ENCODE measurements at regions not wholly inside any gene's neighbourhood (a gene's known extent, or its start where the extent isn't known, plus 50 kb on each side); places are given as distances from the start of the nearest gene placed in this dataset.

GRCh38 chr4:163959932-163960331 is 465.4 kb downstream of the TMA16 start:
- Histone ChIP-seq H3K27me3 (no peaks in the 10 kb centered on the region), H3K27ac (no peak overlapping the region), H3K4me1 (no peaks in the 10 kb centered on the region), H3K4me3 (no peak overlapping the region), H3K9me3 (no peaks in the 10 kb centered on the region), H3K36me3 (no peaks in the 10 kb centered on the region)
- no peak for DNase-seq (ENCODE audit: low spot score in 2 of 2)
- TF ChIP-seq POLR2AphosphoS5 (IDR thresholded peaks at IDR 0.05) = no peak
- TF ChIP-seq, protein P1, sequence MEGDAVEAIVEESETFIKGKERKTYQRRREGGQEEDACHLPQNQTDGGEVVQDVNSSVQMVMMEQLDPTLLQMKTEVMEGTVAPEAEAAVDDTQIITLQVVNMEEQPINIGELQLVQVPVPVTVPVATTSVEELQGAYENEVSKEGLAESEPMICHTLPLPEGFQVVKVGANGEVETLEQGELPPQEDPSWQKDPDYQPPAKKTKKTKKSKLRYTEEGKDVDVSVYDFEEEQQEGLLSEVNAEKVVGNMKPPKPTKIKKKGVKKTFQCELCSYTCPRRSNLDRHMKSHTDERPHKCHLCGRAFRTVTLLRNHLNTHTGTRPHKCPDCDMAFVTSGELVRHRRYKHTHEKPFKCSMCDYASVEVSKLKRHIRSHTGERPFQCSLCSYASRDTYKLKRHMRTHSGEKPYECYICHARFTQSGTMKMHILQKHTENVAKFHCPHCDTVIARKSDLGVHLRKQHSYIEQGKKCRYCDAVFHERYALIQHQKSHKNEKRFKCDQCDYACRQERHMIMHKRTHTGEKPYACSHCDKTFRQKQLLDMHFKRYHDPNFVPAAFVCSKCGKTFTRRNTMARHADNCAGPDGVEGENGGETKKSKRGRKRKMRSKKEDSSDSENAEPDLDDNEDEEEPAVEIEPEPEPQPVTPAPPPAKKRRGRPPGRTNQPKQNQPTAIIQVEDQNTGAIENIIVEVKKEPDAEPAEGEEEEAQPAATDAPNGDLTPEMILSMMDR (IDR thresholded peaks at IDR 0.05) = no peak
- no peak for TF ChIP-seq POLR2A (IDR thresholded peaks at IDR 0.05)
- intact Hi-C loops (cut with DNase I; ENCODE audit: low total_unique reads) = no loop called here

DNA sequence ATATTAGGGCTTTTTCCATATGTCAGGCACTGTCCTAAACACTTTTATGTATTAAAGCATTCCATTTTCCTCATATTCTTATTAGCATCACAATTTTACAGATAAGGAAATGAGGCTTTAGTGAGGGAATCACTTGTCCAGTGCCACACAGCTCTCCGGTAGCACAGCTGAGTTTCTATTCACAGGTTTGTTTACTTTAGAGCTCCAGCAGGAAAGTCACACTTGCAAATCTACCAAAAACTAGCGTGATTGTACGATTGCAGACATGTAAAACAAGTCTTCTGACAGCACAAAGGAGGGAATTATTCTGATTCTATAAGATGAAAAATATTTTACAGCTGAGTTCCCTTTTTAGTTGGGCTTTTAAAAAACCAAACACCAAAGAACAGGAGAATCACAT is 472.1 kb downstream of the TMA16 start:
- TF ChIP-seq POLR2AphosphoS5 (IDR thresholded peaks at IDR 0.05) = no peak
- no peak for TF ChIP-seq POLR2A (IDR thresholded peaks at IDR 0.05)
- TF ChIP-seq, protein P1 (IDR thresholded peaks at IDR 0.05) = no peak
- Histone ChIP-seq H3K36me3 (no peaks in the 10 kb centered on the region), H3K9me3 (no peaks in the 10 kb centered on the region), H3K27ac (no peak overlapping the region), H3K4me3 (no peak overlapping the region), H3K27me3 (no peaks in the 10 kb centered on the region), H3K4me1 (no peaks in the 10 kb centered on the region)
- no peak for DNase-seq (ENCODE audit: low spot score in 2 of 2)
- intact Hi-C loops (cut with DNase I; ENCODE audit: low total_unique reads) = no loop called here

GRCh38 chr4:163967263-163967662 is 472.8 kb downstream of the TMA16 start:
- TF ChIP-seq POLR2AphosphoS5 (IDR thresholded peaks at IDR 0.05) (no peak), POLR2A (IDR thresholded peaks at IDR 0.05) (no peak)
- TF ChIP-seq, protein P1 (IDR thresholded peaks at IDR 0.05) = no peak
- no peak for DNase-seq (ENCODE audit: low spot score in 2 of 2)
- no peaks in the 10 kb centered on the region for H3K4me1 ChIP-seq
- H3K27me3 ChIP-seq = no peaks in the 10 kb centered on the region
- H3K36me3 ChIP-seq = no peaks in the 10 kb centered on the region
- H3K4me3 ChIP-seq = no peak overlapping the region
- no peaks in the 10 kb centered on the region for H3K9me3 ChIP-seq
- intact Hi-C loops (cut with DNase I; ENCODE audit: low total_unique reads) = no loop called here
- H3K27ac ChIP-seq = no peak overlapping the region

DNA sequence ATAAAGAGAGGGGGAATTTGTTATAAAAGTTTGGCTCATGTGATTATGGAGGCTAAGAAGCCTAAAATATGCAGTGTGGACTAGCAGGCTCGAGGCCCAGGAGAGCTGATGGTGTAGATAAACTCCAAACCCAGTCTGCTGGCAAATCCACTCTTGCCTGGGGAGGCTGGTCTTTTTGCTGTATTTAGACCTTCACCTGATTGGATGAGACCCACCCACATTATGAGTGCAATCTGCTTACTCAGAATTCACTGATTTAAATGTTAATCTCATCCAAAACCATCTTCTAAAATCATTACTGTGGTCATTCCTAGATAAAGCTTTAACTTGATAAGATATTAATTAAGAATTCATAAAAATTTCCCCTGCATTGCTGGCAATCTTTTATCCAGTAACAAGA is 473.2 kb downstream of the TMA16 start:
- Histone ChIP-seq H3K36me3 (no peaks in the 10 kb centered on the region), H3K4me1 (no peaks in the 10 kb centered on the region), H3K4me3 (no peak overlapping the region), H3K27ac (no peak overlapping the region), H3K9me3 (no peaks in the 10 kb centered on the region), H3K27me3 (no peaks in the 10 kb centered on the region)
- TF ChIP-seq, protein P1 (IDR thresholded peaks at IDR 0.05) = no peak
- no peak for TF ChIP-seq POLR2A (IDR thresholded peaks at IDR 0.05)
- no peak for TF ChIP-seq POLR2AphosphoS5 (IDR thresholded peaks at IDR 0.05)
- intact Hi-C loops (cut with DNase I; ENCODE audit: low total_unique reads) = no loop called here
- DNase-seq (ENCODE audit: low spot score in 2 of 2) = no peak

- intact Hi-C loops (cut with DNase I; ENCODE audit: low total_unique reads) = no loop called here
- no peaks in the 10 kb centered on the region for H3K9me3 ChIP-seq
- no peak overlapping the region for H3K4me3 ChIP-seq
- H3K4me1 ChIP-seq = no peaks in the 10 kb centered on the region
- H3K36me3 ChIP-seq = no peaks in the 10 kb centered on the region
- DNase-seq (ENCODE audit: low spot score in 2 of 2) = no peak
- TF ChIP-seq POLR2A (IDR thresholded peaks at IDR 0.05) = no peak
- TF ChIP-seq POLR2AphosphoS5 (IDR thresholded peaks at IDR 0.05) = no peak
- TF ChIP-seq, protein P1 (IDR thresholded peaks at IDR 0.05) = no peak
- no peaks in the 10 kb centered on the region for H3K27me3 ChIP-seq
- H3K27ac ChIP-seq = no peak overlapping the region
These were observed 474.8 kb downstream of the TMA16 start for GRCh38 chr4:163969291-163969690.

Measured in breast epithelium (tissue), 4 donors.